Neural cell (in vitro differentiated cells): ENCODE measurements at regions not wholly inside any gene's neighbourhood (a gene's known extent, or its start where the extent isn't known, plus 50 kb on each side); places are given as distances from the start of the nearest gene placed in this dataset.

Experiments used
- CTCF ChIP-seq: fragments of 450-650 bp; IDR thresholded peaks from 2 replicates; pipeline ENCODE4 v1.5.1; 2014; ENCODE audit warnings: antibody characterized with exemption, mild to moderate bottlenecking, moderate library complexity; ENCODE audit not compliant: poor library complexity, severe bottlenecking
- EP300 ChIP-seq: fragments of 450-650 bp; conservative IDR thresholded peaks from 2 replicates; pipeline ENCODE4 v1.6.1; 2014; ENCODE audit warnings: antibody characterized with exemption, mild to moderate bottlenecking, moderate library complexity; ENCODE audit not compliant: poor library complexity, severe bottlenecking
- MXI1 ChIP-seq: fragments of 450-650 bp; conservative IDR thresholded peaks from 2 replicates; pipeline ENCODE4 v1.6.1; 2014; ENCODE audit warnings: antibody characterized with exemption, mild to moderate bottlenecking; ENCODE audit not compliant: poor library complexity, severe bottlenecking
- RAD21 ChIP-seq: fragments of 450-650 bp; conservative IDR thresholded peaks from 2 replicates; pipeline ENCODE4 v1.6.1; 2014; ENCODE audit warnings: antibody characterized with exemption, mild to moderate bottlenecking, moderate library complexity

DNA sequence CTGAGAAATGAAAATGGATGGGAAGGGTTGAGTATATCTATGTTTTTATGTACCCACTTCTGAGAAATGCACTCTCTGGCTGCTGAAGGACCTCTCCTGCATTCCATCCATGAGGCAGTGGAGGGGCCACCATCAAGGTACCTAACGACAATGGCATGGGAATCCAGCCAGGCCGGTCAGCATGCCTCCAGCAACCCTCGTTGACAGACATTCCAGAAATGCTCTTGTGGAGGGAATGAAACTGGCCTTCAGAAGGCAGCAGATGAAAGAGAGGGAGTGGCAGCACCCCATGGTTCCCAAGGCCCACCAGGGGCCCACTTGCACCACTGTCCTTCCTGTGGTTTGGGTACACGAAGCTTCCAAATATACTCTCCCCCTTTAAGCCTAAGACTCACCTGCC, 269.0 kb downstream of the ARHGAP12 start:
- TF ChIP-seq CTCF: no peak
- no peak for TF ChIP-seq EP300
- no peak for TF ChIP-seq MXI1
- no peak for TF ChIP-seq RAD21
